GM18520 (cell line): ENCODE measurements at regions not wholly inside any gene's neighbourhood (a gene's known extent, or its start where the extent isn't known, plus 50 kb on each side); places are given as distances from the start of the nearest gene placed in this dataset.
"Not testable (repeated sequence)": the region's sequence is repeated elsewhere in the genome, so short reads cannot be mapped to it uniquely, and the experiment has no call there.

Experiments used
- ATAC-seq: cut with Tn5 transposase; IDR thresholded peaks from one replicate; pipeline ENCODE4 v1.9.1; 2021; ENCODE audit not compliant: unreplicated experiment

DNA sequence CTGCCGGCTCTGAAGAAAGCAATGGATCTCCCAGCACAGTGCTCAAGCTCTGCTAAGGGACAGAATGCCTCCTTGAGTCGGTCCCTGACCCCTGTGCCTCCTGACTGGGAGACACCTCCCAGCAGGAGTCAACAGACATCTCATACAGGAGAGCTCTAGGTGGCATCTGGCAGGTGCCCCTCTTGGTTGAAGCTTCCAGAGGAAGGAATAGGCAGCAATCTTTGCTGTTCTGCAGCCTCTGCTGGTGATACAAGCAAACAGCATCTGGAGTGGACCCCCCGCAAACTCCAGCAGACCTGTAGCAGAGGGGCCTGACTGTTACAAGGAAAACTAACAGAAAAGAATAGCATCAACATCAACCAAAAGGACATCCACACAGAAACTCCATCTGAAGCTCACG lies 123.9 kb upstream of the GCFC2 start:
- ATAC-seq = not testable (repeated sequence)

DNA sequence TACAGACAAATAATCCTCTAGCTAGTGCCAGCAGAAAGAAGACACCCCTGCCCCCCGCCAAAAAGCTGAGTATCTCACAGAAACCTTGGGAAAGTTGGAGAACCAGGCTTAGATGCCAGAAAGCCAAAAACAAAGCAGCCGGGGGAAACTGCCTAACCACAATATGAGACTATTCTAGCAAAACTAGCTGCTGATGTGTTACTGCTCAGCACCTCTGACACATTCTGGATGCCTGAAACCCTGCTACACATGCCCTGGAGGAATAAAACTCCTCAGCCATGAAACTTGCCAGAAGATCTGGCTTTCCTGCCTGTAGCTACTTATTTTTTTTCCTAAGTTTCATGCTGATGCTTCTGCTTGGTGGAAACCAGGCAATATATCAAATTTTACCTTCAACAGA lies 122.7 kb upstream of the GCFC2 start:
- no peak for ATAC-seq

DNA sequence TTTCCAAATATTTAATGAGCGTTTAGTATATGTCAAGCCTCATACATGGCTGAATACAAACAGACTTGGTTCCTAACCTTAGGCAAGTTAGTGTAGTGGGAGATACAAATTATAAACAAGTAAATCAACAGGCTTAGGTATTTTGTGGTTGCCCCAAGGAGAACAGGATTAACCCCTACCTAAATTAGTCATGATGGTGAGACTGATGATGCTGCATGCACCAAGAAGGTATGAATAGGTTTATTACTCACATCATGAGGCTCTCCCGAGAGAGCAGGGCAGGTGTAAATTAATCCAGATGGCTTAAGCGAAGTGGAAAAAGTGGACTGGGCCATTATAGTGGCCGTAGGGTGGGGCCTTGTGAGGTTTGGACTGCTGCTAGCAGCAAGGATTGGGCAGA lies 118.1 kb upstream of the GCFC2 start:
- no peak for ATAC-seq

DNA sequence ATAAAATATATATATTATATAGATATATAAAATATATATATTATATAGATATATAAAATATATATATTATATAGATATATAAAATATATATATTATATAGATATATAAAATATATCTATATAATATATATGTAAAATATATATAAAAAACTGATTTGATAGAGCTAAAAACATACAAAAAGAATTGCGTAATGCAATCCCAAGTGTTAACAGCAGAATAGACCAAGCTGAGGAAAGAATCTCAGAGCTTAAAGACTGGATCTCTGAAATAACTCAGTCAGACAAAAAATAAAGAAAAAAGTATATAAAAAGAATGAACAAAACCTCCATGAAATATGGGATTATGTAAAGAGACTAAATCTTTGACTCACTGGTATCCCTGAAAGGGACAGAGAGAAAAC lies 112.8 kb upstream of the GCFC2 start:
- not testable (repeated sequence) for ATAC-seq

DNA sequence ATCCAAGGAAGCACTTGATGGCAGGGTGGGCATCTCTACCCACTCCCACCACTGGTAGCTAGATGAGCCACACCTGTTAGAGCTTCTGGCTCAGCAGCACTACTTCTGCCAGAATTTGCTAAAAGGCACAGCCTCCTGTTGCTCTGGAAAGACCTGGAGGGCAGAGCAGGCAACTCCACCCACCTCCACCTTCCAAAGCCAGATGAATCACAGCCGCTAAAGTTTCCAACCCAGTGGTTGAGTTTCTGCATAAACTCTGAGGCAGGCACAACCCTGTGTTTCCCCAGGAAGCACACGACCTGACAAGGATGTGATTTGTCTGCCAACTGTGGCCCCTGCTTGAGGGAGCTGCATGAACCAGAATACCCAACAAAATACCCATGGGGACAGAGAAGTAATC lies 111.6 kb upstream of the GCFC2 start:
- no peak for ATAC-seq

DNA sequence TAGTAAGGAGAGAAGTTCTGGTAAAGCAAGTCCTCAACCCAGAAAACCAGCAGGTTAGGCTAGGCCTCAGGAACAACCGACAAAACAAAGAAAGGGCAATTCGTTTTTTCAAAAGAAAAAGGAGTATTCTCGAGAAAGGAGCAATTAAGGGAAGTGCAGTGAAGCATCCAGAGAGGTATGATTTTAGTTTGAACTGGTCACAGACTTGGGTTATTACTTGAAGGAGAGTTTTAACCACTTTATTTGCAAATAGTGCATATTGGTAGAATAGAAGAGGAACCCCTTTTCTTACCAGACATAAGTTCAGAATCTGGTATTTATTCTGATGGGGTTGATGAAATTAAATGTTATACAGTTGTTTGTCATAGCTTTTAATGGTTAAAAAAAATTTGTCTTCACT lies 110.0 kb upstream of the GCFC2 start:
- no peak for ATAC-seq

DNA sequence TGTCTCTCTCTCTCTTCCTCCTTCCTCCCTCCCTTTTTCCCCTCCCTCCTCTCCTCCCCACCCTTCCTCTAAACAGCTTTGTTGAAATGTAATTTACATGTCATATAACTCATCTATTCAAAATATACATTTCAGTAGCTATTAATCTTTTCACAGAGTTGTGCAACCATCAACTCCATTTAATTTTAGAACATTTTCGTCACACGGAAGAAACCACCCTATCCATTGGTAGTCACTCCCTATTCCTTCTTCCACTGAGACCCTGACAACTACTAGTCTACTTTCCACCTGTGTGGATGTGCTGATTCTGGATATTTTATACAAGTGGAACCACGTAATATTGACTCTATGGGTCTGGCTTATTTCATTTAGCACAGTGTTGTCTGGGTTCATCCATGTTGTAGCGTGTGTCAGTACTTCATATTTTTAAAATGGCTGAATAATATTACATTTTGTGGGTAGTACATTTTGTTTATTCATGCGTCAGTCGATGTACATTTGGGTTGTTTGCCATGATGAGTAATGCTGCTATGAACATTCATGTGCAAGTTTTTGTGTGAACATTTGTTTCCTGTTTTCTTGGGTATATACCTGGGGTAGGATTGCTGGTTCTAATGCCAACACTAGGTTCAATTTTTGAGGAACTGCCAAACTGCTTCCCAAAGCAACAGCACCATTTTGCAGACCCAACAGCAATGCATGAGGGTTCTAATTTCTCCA lies 100.1 kb upstream of the GCFC2 start:
- ATAC-seq = no peak

DNA sequence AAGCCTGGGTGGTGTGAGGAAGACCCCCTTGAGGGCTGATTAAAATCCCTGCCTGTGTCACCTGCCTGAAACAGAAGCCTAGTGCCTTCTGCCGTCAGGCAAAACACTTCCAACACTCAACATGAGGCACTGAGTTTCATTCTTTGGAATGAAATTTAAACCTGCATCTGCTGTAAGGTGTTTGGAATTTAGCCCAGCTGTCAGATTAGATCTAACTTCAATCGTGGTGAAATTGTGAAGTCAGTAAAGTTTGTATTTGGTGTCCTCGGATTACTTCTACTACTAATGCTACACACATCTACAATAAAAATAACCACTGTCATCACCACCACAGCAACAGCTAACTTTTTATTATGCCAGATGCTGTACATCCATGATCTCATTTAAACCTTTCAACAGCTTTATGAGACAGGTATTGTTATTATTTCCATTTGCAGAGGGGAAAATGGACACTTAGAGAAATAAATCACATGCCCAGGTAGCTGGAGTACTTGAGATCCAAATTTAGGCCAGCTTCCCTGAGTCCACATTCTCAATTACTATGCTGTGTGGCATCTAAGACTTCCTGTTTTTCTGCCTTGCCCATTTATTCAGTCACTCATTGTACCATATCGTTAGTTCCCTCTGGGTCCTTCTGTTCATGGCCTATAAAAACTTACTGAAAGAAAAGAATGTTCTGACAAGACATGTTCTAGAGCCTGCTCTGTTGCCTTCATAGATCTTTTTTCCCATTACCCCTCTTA lies 98.2 kb upstream of the GCFC2 start:
- no peak for ATAC-seq

DNA sequence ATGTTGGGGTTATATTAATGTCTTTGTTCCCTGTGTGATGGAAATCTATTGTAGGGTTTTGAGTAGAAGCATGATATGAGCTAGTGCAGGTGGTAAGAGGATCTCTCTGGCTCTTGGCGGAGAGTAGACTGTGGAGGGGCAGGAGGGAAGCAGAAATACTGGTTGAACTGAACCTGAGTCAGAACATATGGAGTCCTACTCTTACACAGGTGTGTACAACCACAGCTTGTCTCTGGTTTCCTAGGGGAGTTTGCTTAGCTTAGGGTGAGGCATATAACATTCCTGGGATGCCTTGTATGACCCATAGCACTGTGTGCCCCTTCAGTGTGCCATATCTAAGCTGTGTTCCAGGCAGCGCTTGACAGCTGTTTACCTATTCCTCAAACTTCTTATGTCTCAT lies 97.3 kb upstream of the GCFC2 start:
- ATAC-seq = no peak

DNA sequence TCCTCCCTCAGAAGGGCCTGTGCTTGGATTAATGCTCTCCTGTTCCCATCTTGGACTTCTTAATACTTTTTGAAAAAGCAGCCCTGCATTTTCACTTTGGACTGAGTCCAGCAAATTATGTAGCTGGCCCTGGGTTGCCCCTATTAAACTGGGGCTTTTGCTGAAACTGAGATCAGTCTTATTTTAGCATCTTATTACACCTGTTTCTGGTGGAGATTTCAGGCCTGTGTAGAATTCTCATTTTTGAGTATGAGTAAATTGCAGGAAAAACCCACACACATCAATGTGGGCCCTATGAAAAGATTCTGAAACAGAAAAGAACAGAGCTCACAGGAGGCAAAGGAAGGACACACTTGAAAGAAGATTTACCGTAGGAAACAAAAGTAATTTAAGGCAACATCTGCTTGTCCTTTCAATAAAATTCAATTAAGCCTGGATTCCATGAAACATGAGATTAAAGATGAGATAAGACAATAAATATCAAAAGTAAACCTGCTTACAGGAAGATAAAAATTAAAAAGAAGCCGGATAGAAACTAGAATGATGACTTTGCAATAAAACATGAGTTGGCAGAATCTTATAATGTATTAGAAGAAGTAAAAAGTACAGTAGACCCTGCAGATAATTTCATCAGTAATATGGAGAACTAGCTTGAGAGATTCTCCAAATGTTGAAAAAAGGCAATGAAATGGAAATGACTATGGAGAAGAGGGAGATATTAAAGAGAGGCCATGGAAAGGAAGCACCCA lies 90.7 kb upstream of the GCFC2 start:
- no peak for ATAC-seq

DNA sequence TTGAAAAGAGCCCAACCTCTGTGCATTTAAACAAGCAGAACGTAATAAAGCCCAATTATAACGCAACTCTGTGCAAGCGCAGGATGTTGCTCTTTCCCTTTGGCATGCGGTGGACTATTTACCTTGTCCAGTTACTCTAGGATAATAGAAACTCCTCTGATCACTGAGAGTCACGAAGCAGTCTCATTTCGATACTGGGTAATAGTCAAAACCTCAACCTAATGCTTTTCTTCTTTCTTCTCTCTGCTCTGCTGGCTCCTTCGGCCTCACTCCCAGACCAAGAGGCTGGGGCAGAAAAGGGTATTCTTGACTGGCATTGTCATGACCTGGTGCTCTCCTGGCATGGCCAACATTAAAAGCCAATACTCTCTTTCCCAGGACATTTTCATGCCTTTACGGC lies 89.7 kb upstream of the GCFC2 start:
- ATAC-seq = peak; percentile 78

DNA sequence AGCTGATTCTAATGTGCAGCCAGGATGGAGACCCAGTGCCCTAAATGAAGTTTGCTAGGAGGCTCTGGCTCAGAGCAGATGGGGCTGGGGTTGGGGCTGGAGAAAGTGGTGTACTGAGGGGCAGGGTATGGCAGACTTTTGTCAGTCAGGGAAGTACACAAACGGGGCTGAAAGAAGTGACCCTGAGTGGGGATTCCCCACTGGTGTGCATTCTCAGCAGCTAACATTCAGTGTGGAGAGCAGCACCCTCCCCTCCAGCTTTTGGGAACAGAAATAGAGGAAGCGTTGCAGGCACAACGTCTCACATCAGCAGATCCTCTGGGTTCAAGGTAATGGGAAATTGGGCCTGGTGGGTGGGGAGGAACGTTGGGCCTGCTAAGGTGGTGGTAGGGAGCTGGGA lies 89.1 kb upstream of the GCFC2 start:
- ATAC-seq = peak; percentile 19

DNA sequence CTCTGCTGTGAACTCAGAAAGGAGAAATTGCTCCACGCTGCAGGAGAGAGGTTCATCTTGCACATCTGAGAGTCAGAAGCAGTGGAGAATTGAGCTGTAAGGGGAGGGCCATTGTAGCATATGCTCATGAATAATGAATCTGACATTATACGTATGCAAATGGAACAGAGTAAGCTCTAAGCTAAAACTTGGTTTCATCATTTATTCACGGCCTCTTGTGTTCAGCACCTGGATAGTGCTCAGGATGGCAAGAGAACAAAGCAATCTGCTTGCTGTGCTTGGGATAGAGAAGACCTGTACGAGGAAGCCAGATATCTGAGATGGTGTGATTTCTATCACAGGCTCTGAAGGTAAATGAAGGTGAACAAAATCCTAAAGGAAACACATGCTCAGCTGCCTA lies 87.9 kb upstream of the GCFC2 start:
- no peak for ATAC-seq

DNA sequence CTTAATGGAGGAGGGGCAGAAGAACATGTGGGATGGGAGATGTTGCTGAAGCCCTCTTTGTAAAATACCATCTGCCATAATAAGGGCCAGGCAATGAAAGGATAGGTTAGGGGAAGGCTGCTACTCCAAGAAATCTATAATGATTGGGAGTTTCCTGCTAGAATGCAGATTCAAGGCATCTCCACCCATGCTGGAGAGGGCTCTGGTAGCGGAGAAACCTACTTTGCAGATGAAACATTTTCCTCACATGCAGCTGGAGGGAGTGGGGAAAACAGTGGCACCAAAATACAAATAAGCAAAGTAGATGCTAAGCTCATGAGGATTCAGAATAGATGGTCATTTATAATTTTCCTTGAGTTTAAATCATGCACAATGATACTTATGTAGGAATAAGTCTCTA lies 82.3 kb upstream of the GCFC2 start:
- no peak for ATAC-seq

DNA sequence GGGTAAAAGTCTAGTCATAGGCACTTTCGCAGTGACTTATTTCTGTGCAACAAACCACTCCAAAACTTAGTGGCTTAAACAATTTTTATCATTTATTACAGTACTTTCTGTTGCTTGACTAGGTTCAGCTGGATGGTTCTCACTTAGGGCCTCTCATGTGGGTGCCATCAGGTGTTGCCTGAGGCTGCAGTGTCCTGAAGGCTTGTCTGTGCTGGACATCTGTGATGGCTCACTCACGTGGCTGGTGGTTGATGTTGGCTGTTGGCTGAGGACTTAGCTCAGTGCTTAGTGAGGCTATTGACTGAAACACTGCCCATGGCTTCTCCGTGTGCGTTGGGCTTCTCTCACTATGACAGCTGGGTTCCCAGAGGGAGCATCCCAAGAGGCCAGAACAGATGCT lies 81.4 kb upstream of the GCFC2 start:
- no peak for ATAC-seq

DNA sequence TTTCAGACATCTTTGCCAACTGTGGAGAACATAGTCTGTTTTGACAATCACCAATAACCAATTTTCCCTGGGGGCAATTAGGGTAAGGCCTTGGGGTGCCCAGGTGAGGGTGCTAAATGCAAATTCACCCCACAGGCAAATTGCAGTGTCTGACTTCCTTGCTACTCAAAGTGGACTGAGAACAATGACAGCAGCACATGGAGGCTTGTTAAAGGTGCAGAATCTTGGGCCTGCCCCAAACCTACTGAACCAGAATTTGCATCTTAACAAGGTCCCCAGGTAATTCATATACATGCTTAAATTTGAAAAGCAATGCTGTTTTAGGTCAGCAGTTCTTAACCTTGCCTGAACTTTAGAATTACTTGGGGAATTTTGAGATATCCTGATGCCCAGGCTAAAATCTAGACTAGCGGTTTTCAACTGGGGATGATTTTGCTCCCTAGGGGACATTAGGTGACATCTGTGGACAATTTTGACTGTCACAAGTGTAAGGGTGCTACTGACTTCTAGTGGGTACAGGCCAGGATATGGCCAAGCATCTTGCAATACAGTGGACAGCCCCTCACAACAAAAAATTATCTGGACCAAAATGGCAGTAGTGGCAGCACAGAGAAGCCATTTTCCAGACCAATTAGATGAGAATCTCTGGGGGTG lies 80.2 kb upstream of the GCFC2 start:
- ATAC-seq = peak; percentile 66

DNA sequence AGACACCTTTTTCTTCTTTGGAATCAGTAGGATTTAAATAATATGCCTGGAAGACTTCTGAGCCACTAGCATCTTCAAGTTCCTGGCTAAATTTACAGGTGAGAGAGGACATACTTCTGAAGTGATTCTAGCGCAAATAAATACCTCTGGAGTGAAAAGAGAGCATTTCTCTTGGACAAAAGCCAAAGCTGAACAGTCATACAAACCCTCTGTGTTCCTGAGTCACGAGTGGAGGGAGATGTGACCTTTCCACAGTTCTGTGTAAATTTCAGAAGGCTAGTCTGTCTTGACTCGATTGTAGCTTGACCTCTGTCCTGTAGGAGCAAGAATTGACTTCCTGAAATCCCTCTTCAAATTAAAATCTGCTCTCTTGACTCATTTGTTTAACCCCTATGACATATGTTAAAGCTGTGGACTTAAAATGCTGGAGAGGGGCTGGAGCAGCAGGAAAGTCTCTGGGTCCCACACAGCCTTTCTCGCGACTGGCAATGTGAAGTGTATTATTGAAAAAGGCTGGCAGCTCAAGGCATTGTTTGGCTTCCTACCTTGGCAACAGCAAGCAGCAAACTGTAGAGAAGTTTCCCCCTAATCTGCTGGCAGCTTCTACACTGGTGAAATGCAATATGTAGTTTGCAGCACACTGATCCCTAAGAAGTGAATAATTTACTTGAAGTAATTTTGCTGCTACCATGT lies 79.6 kb upstream of the GCFC2 start:
- no peak for ATAC-seq

DNA sequence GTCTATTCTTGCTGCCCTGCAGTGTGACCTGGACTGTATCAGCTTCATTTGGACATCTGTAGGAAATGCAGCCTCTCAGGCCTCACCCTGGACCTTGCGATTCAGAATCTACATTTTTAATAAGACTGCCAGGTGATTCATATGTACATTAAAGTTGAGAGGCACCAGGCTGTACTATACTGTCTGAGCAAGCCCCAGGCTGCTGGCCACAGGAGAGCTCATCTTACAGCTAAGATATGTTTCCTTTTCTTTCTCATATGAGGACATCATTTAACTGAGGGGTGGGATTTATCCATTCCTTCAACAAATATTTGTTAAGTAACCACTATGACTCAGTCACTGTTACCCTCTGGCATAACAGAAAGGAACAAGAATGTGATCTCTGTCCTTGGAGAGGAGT lies 78.2 kb upstream of the GCFC2 start:
- no peak for ATAC-seq

DNA sequence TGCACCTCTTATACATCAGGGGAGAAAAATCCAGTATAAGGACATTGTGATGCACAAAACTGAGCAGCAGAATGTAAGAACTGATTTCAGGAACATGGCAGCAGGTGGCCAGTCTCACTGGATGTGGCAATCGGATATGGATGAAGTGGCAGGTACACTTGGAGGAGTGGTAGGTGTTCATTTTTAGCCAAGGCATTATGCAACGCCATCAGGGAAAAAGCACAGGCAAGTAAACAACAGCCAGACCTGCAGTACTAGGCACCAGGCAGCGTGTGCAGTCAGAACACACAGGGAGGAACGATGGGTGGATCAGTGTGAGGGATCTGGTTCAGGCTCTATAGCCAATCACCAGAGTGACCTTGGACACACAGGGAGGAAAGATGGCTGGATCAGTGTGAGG lies 77.4 kb upstream of the GCFC2 start:
- ATAC-seq = no peak

DNA sequence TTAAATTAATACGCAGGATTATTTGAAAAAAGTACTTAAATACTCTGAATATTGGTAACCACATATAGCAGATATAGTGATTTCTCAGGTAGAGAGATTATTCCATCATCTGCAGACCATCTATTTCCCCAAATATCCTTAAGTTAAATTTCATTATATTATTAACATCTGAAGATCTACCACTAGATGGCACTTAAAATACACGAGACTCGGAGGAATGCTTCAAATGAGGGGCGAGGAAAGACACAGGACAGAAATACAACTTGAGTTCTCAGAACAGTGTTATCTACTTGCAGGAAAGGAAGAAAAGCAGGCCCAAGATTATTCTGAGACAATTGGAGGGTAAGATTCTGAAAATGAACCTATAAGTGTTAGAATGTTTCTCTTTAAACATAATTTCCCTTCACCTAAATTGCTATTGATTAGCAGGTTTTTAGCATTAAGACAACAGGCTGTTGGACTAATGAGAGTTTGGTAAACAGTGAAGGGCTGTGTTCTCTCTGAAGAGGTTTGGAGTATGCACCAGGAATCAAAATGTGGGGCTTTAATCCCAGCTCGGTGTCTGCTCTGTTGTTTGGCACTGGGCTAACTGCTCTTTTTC lies 76.9 kb upstream of the GCFC2 start:
- no peak for ATAC-seq
